ENCODE measurements at regions not wholly inside any gene's neighbourhood (a gene's known extent, or its start where the extent isn't known, plus 50 kb on each side); places are given as distances from the start of the nearest gene placed in this dataset.

DNA sequence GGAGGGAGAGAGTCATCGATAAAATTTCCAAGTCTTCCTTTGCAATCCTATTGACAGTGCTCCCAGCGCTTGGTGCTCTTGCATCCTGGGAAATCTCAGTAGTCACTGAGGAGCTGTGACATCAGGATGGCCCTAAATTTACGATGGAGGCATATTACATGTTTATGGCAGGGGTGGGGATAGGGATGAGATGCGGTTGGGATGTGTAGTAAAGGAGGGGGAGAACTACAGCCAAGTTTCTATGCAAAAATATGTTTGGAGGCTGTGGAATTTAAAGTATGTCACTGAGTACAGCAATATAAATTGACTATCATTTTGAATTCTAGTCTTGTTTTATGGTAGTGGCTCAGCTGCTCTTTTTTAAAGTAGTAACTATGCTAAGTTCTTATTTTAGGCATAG lies 544.9 kb downstream of the PKHD1 start:
- TF ChIP-seq EZH2 (conservative IDR thresholded peaks at IDR 0.05; ENCODE audit: low read depth, low read length) (no peak), ZNF839 (CRISPR knock-in tag; IDR thresholded peaks at IDR 0.05; ENCODE audit: borderline replicate concordance) (no peak), DMAP1 (CRISPR knock-in tag; IDR thresholded peaks at IDR 0.05) (no peak), ZNF768 (CRISPR knock-in tag; IDR thresholded peaks at IDR 0.05) (no peak), MXD4 (CRISPR knock-in tag; IDR thresholded peaks at IDR 0.05) (no peak), POLR2AphosphoS5 (IDR thresholded peaks at IDR 0.05; ENCODE audit: low read depth, low read length) (no peak), SIN3A (IDR thresholded peaks at IDR 0.05; ENCODE audit: borderline replicate concordance, low read depth, low read length) (no peak), ZNF138 (CRISPR knock-in tag; IDR thresholded peaks at IDR 0.05; ENCODE audit: low read depth) (no peak)
- TF ChIP-seq, protein P1, sequence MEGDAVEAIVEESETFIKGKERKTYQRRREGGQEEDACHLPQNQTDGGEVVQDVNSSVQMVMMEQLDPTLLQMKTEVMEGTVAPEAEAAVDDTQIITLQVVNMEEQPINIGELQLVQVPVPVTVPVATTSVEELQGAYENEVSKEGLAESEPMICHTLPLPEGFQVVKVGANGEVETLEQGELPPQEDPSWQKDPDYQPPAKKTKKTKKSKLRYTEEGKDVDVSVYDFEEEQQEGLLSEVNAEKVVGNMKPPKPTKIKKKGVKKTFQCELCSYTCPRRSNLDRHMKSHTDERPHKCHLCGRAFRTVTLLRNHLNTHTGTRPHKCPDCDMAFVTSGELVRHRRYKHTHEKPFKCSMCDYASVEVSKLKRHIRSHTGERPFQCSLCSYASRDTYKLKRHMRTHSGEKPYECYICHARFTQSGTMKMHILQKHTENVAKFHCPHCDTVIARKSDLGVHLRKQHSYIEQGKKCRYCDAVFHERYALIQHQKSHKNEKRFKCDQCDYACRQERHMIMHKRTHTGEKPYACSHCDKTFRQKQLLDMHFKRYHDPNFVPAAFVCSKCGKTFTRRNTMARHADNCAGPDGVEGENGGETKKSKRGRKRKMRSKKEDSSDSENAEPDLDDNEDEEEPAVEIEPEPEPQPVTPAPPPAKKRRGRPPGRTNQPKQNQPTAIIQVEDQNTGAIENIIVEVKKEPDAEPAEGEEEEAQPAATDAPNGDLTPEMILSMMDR (CRISPR knock-in tag; IDR thresholded peaks at IDR 0.05) = no peak
- TF ChIP-seq, protein P2, sequence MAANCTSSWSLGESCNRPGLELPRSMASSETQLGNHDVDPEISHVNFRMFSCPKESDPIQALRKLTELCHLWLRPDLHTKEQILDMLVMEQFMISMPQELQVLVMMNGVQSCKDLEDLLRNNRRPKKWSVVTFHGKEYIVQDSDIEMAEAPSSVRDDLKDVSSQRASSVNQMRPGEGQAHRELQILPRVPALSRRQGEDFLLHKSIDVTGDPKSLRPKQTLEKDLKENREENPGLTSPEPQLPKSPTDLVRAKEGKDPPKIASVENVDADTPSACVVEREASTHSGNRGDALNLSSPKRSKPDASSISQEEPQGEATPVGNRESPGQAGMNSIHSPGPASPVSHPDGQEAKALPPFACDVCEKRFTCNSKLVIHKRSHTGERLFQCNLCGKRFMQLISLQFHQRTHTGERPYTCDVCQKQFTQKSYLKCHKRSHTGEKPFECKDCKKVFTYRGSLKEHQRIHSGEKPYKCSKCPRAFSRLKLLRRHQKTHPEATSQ (CRISPR knock-in tag; IDR thresholded peaks at IDR 0.05; ENCODE audit: borderline replicate concordance) = no peak
